HCT116 (cell line): ENCODE measurements at regions not wholly inside any gene's neighbourhood (a gene's known extent, or its start where the extent isn't known, plus 50 kb on each side); places are given as distances from the start of the nearest gene placed in this dataset.

Experiments
- ATAC-seq: fragments of 200-7000 bp; cut with Tn5 transposase; 2 replicates; pipeline ENCODE4 v1.9.1; 2020; ENCODE audit warnings: mild to moderate bottlenecking, moderate library complexity
- BruUV-seq: library from RNA; stranded (reverse); fragments of 400-500 nt; replicated peaks from 2 replicates; lab custom pipeline; 2021; lab: Mats Ljungman, UMichigan
- CTCF ChIA-PET: fragments of 300-600 bp; sonication (Branson Sonifier 250); formaldehyde crosslinking; loops from one replicate; lab custom pipeline; 2021; ENCODE audit warnings: antibody characterized with exemption; lab: Charles Lee
- POLR2A ChIA-PET: fragments of 300-600, 350-600 bp; sonication (Branson Sonifier 250); formaldehyde crosslinking; loops from one replicate; lab custom pipeline; 2021; ENCODE audit warnings: antibody characterized with exemption; lab: Charles Lee
- RAD21 ChIA-PET, 2 experiments: fragments of 300-600 bp; sonication (Branson Sonifier 250); formaldehyde crosslinking; loops; one replicate each; lab custom pipeline; 2023; ENCODE audit warnings: low total read pairs in 2 of 2; ENCODE audit not compliant: uncharacterized antibody in 2 of 2, unreplicated experiment in 2 of 2, low non-redundant PET in 1 of 2; lab: Charles Lee
- DNase-seq: peaks from one replicate; pipeline ENCODE4 v3.0.0-alpha.2; 2010; ENCODE audit warnings: low read depth, low spot score
- H2AFZ ChIP-seq: fragments of 200-600 bp; shearing (Covaris generic), sonication (generic); 2 replicates; pipeline ENCODE4 v1.6.1; 2017; ENCODE audit warnings: low read depth, mixed run types, mixed read lengths, antibody characterized with exemption, low read length; ENCODE audit not compliant: poor library complexity, severe bottlenecking
- H3K27ac ChIP-seq: 2 replicates; pipeline ENCODE4 v1.5.1; 2012; ENCODE audit warnings: low read depth, low read length
- H3K27me3 ChIP-seq: fragments of 200-600 bp; sonication (generic); 2 replicates; pipeline ENCODE4 v1.6.1; 2016; ENCODE audit warnings: mixed run types, low read length, mixed read lengths; ENCODE audit not compliant: insufficient read depth
- H3K36me3 ChIP-seq, 2 experiments: fragments of 200-500 bp in 1 of 2; fragments of 200-600 bp in 1 of 2; sonication (Bioruptor generic) in 1 of 2; sonication (generic) in 1 of 2; 2 replicates each; pipeline versions ENCODE4 v1.5.1 to v1.6.1; 2014 to 2016; ENCODE audit warnings: low read length in 2 of 2, inconsistent platforms in 1 of 2, mixed read lengths in 1 of 2, mixed run types in 1 of 2; ENCODE audit not compliant: insufficient read depth in 2 of 2, control insufficient read depth in 1 of 2
- H3K4me1 ChIP-seq, 2 experiments: fragments of 200-600 bp in 1 of 2; sonication (generic) in 1 of 2; 2 replicates each; pipeline versions ENCODE4 v1.5.1 to v1.6.1; 2012 to 2017; ENCODE audit warnings: low read length in 2 of 2, inconsistent platforms in 1 of 2, mild to moderate bottlenecking in 1 of 2, mixed read lengths in 1 of 2, mixed run types in 1 of 2, moderate library complexity in 1 of 2; ENCODE audit not compliant: insufficient read depth in 2 of 2, control insufficient read depth in 1 of 2
- H3K4me2 ChIP-seq: fragments of 200-600 bp; sonication (generic); 2 replicates; pipeline ENCODE4 v1.6.1; 2017; ENCODE audit warnings: mixed run types, low read length, mixed read lengths
- H3K4me3 ChIP-seq, 2 experiments: fragments of 200-600 bp in 1 of 2; sonication (generic) in 1 of 2; replicated peaks in 1 of 2; 2 replicates each; pipeline ENCODE4 v1.5.1; 2011 to 2016; ENCODE audit warnings: low read length in 2 of 2, control low read depth in 1 of 2, low read depth in 1 of 2, mild to moderate bottlenecking in 1 of 2, mixed read lengths in 1 of 2, mixed run types in 1 of 2
- H3K79me2 ChIP-seq: fragments of 200-600 bp; sonication (generic); 2 replicates; pipeline ENCODE4 v1.6.1; 2017; ENCODE audit warnings: mild to moderate bottlenecking, mixed run types, low read length, moderate library complexity, mixed read lengths; ENCODE audit not compliant: insufficient read depth
- H3K9ac ChIP-seq: fragments of 200-600 bp; sonication (generic); 2 replicates; pipeline ENCODE4 v1.6.1; 2016; ENCODE audit warnings: low read length, mixed read lengths
- H3K9me2 ChIP-seq: fragments of 200-600 bp; sonication (generic), shearing (Covaris generic); 2 replicates; pipeline ENCODE4 v1.6.1; 2017; ENCODE audit warnings: mixed run types, mild to moderate bottlenecking, moderate library complexity; ENCODE audit not compliant: insufficient read depth
- H3K9me3 ChIP-seq, 2 experiments: fragments of 200-500 bp in 1 of 2; fragments of 200-600 bp in 1 of 2; sonication (Bioruptor generic) in 1 of 2; sonication (generic) in 1 of 2; 2 replicates each; pipeline ENCODE4 v1.6.1; 2014 to 2017; ENCODE audit warnings: low read length in 2 of 2, mixed read lengths in 2 of 2, inconsistent platforms in 1 of 2, low read depth in 1 of 2, mild to moderate bottlenecking in 1 of 2, mixed run types in 1 of 2, moderate library complexity in 1 of 2; ENCODE audit not compliant: control insufficient read depth in 1 of 2, insufficient read depth in 1 of 2
- H4K20me1 ChIP-seq: fragments of 200-600 bp; sonication (generic), shearing (Covaris generic); 2 replicates; pipeline ENCODE4 v1.6.1; 2017; ENCODE audit warnings: mixed run types, mild to moderate bottlenecking, moderate library complexity; ENCODE audit not compliant: insufficient read depth
- CBX3 ChIP-seq: IDR thresholded peaks from 2 replicates; pipeline ENCODE4 v1.6.1; 2012; ENCODE audit warnings: low read depth
- CEBPB ChIP-seq: IDR thresholded peaks from 2 replicates; pipeline ENCODE4 v1.6.1; 2012; ENCODE audit warnings: low read depth
- EGR1 ChIP-seq: IDR thresholded peaks from 2 replicates; pipeline ENCODE4 v1.6.1; 2012; ENCODE audit warnings: low read depth
- EZH2 ChIP-seq: fragments of 200-600 bp; sonication (generic); IDR thresholded peaks from 2 replicates; pipeline ENCODE4 v1.6.1; 2017; ENCODE audit warnings: antibody characterized with exemption, mixed run types
- EZH2phosphoT487 ChIP-seq: fragments of 200-600 bp; IDR thresholded peaks from 2 replicates; pipeline ENCODE4 v1.6.1; 2018; ENCODE audit warnings: antibody characterized with exemption, borderline replicate concordance
- FOSL1 ChIP-seq: IDR thresholded peaks from 2 replicates; pipeline ENCODE4 v1.6.1; 2012; ENCODE audit warnings: low read depth
- POLR2A ChIP-seq: IDR thresholded peaks from 2 replicates; pipeline ENCODE4 v1.7.0; 2011; ENCODE audit warnings: borderline replicate concordance; ENCODE audit not compliant: insufficient read depth, insufficient read length; ENCODE audit errors: extremely low read depth
- POLR2AphosphoS5 ChIP-seq: IDR thresholded peaks from 2 replicates; pipeline ENCODE4 v1.6.1; 2011; ENCODE audit warnings: mild to moderate bottlenecking, low read depth, low read length, moderate library complexity
- SRF ChIP-seq: IDR thresholded peaks from 2 replicates; pipeline ENCODE4 v1.6.1; 2012; ENCODE audit warnings: low read depth
- TCF7L2 ChIP-seq: IDR thresholded peaks from 2 replicates; pipeline ENCODE4 v1.7.0; 2011; ENCODE audit warnings: borderline replicate concordance, inconsistent platforms; ENCODE audit not compliant: insufficient read depth, insufficient read length; ENCODE audit errors: extremely low read depth
- ZFX ChIP-seq: fragments of 450-650 bp; IDR thresholded peaks from 2 replicates; pipeline ENCODE4 v1.6.1; 2017
- ZNF274 ChIP-seq: fragments of 200-500 bp; sonication (Bioruptor generic); IDR thresholded peaks from 2 replicates; pipeline ENCODE4 v1.6.1; 2014; ENCODE audit warnings: mild to moderate bottlenecking, low read depth, low read length, inconsistent platforms
- intact Hi-C: fragments of 100-400 bp; cut with micrococcal nuclease; formaldehyde crosslinking; loops from 2 replicates; pipeline ENCODE4 v1.10.0; 2022
- TF ChIP-seq, protein P1 (sequence below): IDR thresholded peaks from 2 replicates; pipeline ENCODE4 v1.6.1; 2012
- TF ChIP-seq, protein P2 (sequence below): IDR thresholded peaks from 2 replicates; pipeline ENCODE4 v1.6.1; 2012; ENCODE audit warnings: low read depth
- TF ChIP-seq, protein P3 (sequence below), 3 experiments: fragments of 200-600 bp in 1 of 3; sonication (generic) in 1 of 3; IDR thresholded peaks in 2 of 3; conservative IDR thresholded peaks in 1 of 3; 2 replicates each; pipeline ENCODE4 v1.5.1; 2012 to 2017; ENCODE audit warnings: low read depth in 2 of 3, low read length in 2 of 3, antibody characterized with exemption in 1 of 3, borderline replicate concordance in 1 of 3, control low read depth in 1 of 3, mild to moderate bottlenecking in 1 of 3, mixed read lengths in 1 of 3, mixed run types in 1 of 3, moderate library complexity in 1 of 3; ENCODE audit not compliant: insufficient read depth in 1 of 3
- TF ChIP-seq, protein P4 (sequence below): IDR thresholded peaks from 2 replicates; pipeline ENCODE4 v1.6.1; 2012

DNA sequence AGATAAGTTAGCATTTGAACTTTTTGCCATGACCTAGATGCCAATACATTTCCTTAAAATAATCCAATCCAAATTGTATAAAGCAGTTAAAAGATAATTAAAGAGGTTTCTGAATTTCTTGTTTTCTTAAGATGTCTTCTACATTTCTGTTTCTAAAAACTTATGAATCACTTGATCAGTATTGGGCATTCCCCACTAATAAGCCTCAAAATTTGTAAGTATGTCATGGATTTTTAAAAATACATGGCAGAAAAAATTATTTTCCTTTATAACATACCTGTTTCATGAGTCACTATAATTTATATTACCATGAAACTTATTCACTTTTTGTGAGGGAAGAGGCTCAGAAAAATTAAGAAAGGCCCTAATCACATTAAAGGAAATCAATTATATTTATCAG lies 90.3 kb upstream of the TFPI start (continued):
- TF ChIP-seq EGR1: no peak

DNA sequence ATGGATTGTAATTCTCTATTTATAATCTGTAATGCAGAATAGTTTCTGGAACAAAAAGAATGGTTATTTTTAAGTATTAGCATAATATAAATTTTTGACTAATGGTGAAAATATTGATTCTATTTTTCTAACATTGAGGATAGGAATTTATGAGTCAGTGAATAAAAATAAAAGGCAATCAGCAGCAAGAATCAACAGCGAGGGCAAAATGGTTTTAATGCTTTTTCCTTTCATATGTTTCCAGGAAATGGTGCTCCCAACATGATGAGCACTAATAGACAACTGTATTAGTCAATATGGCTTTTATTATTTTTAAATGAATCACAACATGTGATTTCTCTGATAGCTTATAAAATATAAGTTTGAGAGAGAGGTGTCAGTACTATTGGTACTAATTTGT lies 90.7 kb upstream of the TFPI start:
- Histone ChIP-seq H3K4me3 (no peak overlapping the region), H3K79me2 (no peaks in the 10 kb centered on the region), H3K9ac (no peak overlapping the region), H3K27ac (no peak overlapping the region), H3K4me1 (no peaks in the 10 kb centered on the region), H3K9me2 (0 out of 2 replicates have a peak, but pooled peaks cover 3% of the 10 kb centered on the region), H2AFZ (peak overlapping the region; percentile 62), H3K36me3 (no peaks in the 10 kb centered on the region), H4K20me1 (no peaks in the 10 kb centered on the region), H3K27me3 (no peaks in the 10 kb centered on the region), H3K9me3 (no peaks in the 10 kb centered on the region), H3K4me2 (no peak overlapping the region)
- ChIA-PET POLR2A (no interaction called here), RAD21 (no interaction called here), CTCF (interaction anchor here (1.7 kb wide), 1 partner anchor 63 kb away, joined by 7 read pairs; no protein-coding TSS in a partner anchor)
- intact Hi-C loops: no loop called here
- TF ChIP-seq, protein P1, sequence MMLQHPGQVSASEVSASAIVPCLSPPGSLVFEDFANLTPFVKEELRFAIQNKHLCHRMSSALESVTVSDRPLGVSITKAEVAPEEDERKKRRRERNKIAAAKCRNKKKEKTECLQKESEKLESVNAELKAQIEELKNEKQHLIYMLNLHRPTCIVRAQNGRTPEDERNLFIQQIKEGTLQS: no peak
- TF ChIP-seq POLR2AphosphoS5 (no peak), FOSL1 (no peak), POLR2A (no peak), TCF7L2 (no peak), EZH2 (no peak), ZNF274 (no peak), EZH2phosphoT487 (no peak), SRF (no peak), ZFX (no peak), CEBPB (no peak), CBX3 (no peak)
- TF ChIP-seq, protein P2, sequence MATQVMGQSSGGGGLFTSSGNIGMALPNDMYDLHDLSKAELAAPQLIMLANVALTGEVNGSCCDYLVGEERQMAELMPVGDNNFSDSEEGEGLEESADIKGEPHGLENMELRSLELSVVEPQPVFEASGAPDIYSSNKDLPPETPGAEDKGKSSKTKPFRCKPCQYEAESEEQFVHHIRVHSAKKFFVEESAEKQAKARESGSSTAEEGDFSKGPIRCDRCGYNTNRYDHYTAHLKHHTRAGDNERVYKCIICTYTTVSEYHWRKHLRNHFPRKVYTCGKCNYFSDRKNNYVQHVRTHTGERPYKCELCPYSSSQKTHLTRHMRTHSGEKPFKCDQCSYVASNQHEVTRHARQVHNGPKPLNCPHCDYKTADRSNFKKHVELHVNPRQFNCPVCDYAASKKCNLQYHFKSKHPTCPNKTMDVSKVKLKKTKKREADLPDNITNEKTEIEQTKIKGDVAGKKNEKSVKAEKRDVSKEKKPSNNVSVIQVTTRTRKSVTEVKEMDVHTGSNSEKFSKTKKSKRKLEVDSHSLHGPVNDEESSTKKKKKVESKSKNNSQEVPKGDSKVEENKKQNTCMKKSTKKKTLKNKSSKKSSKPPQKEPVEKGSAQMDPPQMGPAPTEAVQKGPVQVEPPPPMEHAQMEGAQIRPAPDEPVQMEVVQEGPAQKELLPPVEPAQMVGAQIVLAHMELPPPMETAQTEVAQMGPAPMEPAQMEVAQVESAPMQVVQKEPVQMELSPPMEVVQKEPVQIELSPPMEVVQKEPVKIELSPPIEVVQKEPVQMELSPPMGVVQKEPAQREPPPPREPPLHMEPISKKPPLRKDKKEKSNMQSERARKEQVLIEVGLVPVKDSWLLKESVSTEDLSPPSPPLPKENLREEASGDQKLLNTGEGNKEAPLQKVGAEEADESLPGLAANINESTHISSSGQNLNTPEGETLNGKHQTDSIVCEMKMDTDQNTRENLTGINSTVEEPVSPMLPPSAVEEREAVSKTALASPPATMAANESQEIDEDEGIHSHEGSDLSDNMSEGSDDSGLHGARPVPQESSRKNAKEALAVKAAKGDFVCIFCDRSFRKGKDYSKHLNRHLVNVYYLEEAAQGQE: no peak
- TF ChIP-seq, protein P3, sequence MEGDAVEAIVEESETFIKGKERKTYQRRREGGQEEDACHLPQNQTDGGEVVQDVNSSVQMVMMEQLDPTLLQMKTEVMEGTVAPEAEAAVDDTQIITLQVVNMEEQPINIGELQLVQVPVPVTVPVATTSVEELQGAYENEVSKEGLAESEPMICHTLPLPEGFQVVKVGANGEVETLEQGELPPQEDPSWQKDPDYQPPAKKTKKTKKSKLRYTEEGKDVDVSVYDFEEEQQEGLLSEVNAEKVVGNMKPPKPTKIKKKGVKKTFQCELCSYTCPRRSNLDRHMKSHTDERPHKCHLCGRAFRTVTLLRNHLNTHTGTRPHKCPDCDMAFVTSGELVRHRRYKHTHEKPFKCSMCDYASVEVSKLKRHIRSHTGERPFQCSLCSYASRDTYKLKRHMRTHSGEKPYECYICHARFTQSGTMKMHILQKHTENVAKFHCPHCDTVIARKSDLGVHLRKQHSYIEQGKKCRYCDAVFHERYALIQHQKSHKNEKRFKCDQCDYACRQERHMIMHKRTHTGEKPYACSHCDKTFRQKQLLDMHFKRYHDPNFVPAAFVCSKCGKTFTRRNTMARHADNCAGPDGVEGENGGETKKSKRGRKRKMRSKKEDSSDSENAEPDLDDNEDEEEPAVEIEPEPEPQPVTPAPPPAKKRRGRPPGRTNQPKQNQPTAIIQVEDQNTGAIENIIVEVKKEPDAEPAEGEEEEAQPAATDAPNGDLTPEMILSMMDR (IDR thresholded peaks at IDR 0.05 in 2 of 3, conservative IDR thresholded peaks at IDR 0.05 in 1 of 3; ENCODE audit: borderline replicate concordance in 1 of 3, insufficient read depth in 1 of 3, low read depth in 2 of 3, low read length in 2 of 3): no peak
- TF ChIP-seq, protein P4, sequence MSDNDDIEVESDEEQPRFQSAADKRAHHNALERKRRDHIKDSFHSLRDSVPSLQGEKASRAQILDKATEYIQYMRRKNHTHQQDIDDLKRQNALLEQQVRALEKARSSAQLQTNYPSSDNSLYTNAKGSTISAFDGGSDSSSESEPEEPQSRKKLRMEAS: no peak
- DNase-seq (no peak), ATAC-seq (no peak)
- no TSS peak for BruUV-seq
